PC-3 (cell line): ENCODE measurements at regions not wholly inside any gene's neighbourhood (a gene's known extent, or its start where the extent isn't known, plus 50 kb on each side); places are given as distances from the start of the nearest gene placed in this dataset.

ENCODE experiments used
- CTCF ChIP-seq: fragments of 300-600 bp; sonication (generic); conservative IDR thresholded peaks from 2 replicates; pipeline ENCODE4 v1.5.1; 2017; ENCODE audit warnings: antibody characterized with exemption, low read depth, mild to moderate bottlenecking, low read length
- EZH2 ChIP-seq: fragments of 300-600 bp; sonication (generic); IDR thresholded peaks from one replicate; pipeline ENCODE4 v1.6.1; 2017; ENCODE audit warnings: antibody characterized with exemption, mild to moderate bottlenecking, low read length; ENCODE audit not compliant: unreplicated experiment

DNA sequence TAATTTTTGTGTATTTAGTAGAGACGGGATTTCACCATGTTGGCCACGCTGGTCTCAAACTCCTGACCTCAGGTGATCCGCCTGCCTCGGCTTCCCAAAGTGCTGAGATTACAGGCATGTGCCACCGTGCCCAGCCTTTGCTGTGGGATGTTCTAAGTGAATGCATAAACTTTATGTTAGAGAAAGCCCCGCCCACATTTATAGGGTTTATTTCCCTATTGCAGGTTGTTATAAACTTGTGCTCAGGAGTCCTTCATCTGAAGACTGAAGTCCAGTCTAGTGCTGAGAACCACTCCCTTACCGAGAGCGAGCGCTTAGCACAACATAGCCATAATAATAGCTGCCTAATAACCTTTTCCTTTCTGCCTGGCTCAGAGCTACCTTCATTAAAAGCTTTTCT, 75.4 kb upstream of the ZNF217 start:
- no peak for TF ChIP-seq CTCF
- no peak for TF ChIP-seq EZH2
